GM12892 (cell line): ENCODE measurements at regions not wholly inside any gene's neighbourhood (a gene's known extent, or its start where the extent isn't known, plus 50 kb on each side); places are given as distances from the start of the nearest gene placed in this dataset.

Source experiments
- DNase-seq: peaks from one replicate; pipeline ENCODE4 v3.0.0; 2011; ENCODE audit not compliant: insufficient read length
- FAIRE-seq: peaks from 2 replicates; lab custom pipeline; 2011; peaks lifted over from hg19 to GRCh38; lab: Jason Lieb, UNC
- POLR2A ChIP-seq: IDR thresholded peaks from 2 replicates; pipeline ENCODE4 v1.6.1; 2011; ENCODE audit warnings: low read depth, low read length, control low read depth
- POLR2AphosphoS5 ChIP-seq: IDR thresholded peaks from 2 replicates; pipeline ENCODE4 v1.6.1; 2011; ENCODE audit warnings: low read depth, low read length, control low read depth
- TAF1 ChIP-seq: IDR thresholded peaks from 2 replicates; pipeline ENCODE4 v1.6.1; 2011; ENCODE audit warnings: low read depth, mild to moderate bottlenecking, control low read depth, low read length, borderline replicate concordance

DNA sequence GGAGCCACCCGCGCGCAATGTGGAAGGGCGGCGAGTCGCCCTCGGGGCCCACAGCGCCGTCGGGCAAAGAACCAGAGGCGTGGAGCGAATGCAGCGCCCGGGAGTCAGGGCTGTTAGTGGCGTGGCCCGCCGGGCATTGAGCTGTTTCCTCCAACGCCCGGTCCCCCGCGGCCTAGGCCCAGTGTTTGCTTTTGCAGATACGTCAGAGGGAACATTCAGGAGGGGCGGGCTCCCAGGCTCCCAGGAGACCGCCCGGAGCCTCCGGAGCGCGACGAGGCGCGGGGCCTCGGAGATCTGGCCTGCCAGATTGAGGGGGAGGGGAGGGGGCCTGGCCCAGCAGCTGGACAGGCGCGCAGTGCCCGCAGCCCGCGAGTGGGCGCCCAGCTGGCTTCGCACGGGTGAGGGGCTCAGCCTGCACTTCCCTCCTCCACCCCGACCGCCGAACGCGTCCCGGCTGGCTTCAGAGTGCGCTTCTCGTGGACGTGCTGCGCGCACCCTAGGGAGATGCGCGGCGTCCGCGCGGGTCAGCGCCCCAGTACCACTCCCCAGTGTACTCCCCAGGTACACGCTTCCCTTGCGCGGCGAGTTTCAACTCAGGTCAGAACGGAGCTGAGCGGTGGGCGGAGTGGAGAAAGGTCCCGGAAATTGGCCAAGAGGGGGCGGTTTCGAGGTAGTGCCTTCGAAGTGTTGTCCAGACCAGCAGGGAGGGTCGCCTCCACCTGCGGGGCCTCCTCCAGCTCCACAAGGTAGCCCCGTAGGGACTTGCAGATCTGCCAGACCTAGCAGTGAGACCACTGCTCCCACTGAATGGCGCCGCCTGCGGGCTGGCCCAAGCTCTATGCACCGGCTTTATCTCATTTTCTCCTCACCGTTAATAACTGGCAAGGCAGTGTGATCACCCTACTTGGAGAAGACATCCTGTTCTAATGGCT lies 130.4 kb downstream of the TMEM174 start:
- FAIRE-seq = no peak
- DNase-seq = no peak
- TF ChIP-seq POLR2AphosphoS5 (no peak), POLR2A (no peak), TAF1 (no peak)

DNA sequence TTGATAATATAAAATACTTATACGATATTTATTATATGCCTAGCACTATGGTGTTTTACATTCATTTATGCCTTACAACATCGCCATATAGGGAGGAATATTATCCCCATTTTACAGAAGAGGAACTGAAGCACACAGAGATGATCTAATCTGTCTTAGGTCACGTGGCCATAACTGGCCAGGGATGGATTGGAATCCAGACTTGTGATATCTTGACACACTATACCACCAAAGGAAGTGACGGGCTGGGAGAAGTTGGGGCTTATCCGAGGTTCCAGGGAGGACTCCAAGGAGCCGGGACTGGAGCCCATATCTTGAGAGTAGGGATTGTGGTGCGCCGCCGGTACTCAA lies 129.8 kb downstream of the TMEM174 start:
- no peak for FAIRE-seq
- TF ChIP-seq TAF1 = no peak
- no peak for TF ChIP-seq POLR2A
- no peak for TF ChIP-seq POLR2AphosphoS5
- no peak for DNase-seq

DNA sequence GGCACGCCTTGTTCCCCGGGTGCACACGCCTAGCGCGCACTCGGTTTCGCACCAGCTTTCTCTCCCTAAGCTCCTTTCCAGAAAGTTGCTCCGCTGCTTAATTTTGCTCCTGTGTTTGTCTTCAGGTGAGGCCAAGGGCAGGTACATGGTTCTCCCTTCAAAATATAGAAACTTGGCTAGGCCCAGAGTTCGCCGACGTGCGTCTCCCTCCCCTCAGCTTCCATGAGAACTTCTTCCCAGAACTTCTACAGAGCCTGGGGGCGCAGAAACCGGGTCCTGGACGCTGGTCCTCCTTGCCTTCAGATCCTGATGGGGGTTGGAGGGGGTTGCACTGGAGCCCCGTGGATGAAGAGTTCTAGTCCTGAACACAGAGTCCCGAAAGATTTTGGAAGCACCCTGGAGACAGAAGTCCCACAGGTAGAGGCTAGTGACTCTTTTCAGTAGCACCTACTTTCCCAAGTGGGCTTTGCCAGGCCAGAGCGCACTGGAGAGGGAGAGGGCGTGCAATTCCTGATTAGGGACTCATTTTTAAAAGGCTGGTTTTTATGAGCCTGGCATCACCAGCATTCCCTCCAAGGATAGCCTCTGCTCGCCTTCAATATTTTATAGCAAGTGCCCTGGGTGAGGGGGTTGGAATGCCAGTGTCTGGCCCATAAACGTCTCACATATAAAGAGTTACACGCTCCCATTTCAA lies 128.4 kb downstream of the TMEM174 start:
- FAIRE-seq = no peak
- TF ChIP-seq POLR2AphosphoS5 (no peak), POLR2A (no peak), TAF1 (no peak)

DNA sequence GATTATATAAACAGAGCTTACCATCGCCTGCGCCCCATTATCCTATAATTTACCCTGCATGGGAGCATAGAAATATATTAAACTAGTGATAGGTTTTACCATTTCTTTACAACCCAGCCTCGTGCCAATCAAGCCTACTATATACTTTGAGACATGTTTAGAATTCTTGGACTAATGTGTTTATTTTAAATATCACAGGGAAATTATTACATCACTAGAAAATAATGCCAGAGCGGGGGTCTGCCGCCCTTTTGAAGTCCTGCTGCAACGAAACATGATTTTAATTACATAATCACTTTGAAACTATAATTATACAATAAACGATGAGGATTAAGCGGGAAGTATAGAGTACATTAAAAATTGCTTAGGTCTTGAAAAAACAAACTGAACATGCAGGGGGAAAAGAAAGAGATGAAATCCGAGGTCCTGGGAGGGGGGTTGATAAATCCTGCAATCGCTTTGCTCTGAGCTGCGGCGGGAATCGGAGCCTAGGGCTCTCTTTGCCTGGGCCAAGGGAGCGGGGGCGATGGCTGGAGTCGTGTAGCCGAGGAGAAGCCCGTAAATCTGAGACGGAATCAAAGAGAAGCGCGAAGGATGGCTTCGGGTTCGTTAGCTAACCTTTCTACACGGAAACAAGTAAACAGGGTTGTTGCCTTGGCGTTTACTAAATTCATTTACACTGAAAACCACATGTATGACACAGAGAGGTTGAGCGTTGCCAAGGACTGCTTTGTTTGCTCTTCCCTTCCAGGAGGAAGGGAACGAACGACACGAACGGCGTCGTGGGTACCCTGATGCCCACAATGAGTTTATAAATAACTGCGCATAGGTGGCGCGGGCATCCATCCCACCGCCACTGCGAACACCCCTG lies 127.6 kb downstream of the TMEM174 start:
- no peak for TF ChIP-seq POLR2A
- no peak for TF ChIP-seq TAF1
- no peak for TF ChIP-seq POLR2AphosphoS5
- FAIRE-seq = no peak
- DNase-seq = no peak

More for the DNA sequence above, 128.4 kb downstream of the TMEM174 start:
- no peak for DNase-seq

DNA sequence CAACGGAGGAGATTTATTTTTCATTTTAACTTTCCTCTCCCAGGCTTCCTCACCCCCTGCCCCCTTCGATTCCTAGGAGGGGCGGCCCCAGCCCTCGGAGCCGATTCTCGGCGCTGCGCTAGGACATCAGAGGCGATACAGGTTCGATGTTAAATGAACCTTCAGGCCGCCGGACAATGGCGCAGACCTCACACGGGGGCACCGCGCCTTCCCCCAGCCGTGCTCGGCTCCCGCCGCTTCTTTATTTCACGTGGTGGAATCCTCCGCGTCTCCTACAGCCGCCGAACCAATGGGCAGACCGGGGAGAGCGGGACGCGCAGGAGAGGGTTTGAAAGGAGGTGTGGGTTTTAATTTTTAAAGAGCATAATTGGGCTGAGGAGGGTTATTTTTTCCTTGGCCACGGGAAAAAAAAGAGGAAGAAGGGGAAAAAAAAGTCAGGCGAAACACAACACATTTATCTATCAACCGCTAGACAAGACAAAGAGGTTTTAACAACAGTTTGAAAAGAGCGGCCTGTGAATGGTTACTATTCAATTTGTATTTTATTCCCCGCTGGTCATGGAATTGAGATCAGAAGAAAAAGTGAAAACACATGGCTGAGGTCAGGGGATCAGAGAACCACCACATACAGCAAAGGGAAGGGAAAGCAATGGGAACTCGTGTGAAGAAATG lies 126.8 kb downstream of the TMEM174 start:
- TF ChIP-seq POLR2AphosphoS5 (no peak), TAF1 (no peak), POLR2A (no peak)
- no peak for FAIRE-seq
- DNase-seq = no peak

DNA sequence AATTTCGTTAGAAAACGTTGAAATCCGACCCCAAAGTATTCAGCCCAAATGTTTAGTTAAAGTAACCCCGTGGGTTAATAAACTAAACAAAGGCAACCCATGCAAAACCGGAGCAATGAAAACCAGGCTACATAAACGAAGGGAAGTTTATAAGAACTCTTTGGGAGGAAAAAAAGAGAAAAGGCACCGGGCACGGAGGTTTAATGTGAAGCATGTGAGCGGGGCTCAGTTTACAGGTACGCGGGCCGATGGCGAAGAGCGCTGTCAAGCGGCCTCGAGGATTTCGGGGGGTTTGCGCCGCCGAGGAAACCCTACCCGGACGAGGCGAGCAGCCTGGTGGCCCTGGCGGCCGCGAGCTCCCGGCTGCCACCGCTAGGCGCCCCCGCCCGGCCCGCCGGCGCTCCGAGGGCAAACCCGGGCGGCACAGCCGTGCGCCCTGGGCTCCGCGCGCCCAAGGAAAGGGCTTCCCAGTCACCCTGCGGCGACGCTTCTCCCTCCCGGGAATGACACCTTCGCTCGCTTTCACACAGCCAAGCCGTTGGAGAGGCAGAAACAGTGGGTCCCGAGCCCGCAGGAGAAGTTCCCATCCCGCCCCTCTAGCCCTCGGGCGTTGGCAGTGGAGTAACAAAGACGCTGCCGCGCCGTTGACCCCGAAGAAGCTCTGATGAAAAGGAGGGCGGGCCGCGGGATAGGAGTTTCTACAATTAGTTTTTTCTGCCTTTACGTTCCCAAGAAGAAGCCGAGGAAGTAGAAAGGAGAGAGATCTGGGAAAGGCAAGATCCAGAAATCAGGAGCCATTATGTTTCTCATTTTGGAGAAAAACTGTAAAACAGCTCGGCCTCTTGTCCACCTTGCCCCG lies 126.0 kb downstream of the TMEM174 start:
- FAIRE-seq (no peak), DNase-seq (peak; percentile 39)
- TF ChIP-seq POLR2A = no peak
- TF ChIP-seq TAF1 = no peak
- no peak for TF ChIP-seq POLR2AphosphoS5

DNA sequence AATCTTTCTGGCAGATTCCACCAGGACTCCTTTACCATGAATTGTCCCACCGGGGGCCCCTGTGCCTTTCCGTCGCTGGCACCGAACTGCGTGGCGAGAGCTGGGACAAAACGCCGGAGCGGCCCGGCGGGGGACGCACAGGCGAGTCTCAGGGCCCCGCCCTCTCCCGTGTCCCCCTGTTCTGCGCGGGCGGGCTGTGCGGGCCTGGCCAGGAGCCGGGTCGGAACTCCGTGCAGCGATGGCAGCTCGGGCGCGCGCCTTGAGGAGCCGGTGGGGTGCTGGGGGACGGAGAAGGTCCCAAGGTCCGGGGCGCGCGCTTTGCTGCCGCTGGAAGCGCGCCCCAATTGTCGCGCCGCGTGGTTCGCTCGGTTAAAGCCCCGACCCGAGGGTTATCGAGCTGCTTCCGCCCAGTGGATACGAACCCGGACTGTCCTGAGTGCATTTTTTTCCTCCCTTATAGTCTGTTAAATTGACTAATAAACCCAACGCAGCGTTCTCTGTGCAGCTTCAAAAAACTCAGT lies 125.3 kb downstream of the TMEM174 start:
- FAIRE-seq (no peak), DNase-seq (no peak)
- no peak for TF ChIP-seq TAF1
- TF ChIP-seq POLR2A = no peak
- TF ChIP-seq POLR2AphosphoS5 = no peak

DNA sequence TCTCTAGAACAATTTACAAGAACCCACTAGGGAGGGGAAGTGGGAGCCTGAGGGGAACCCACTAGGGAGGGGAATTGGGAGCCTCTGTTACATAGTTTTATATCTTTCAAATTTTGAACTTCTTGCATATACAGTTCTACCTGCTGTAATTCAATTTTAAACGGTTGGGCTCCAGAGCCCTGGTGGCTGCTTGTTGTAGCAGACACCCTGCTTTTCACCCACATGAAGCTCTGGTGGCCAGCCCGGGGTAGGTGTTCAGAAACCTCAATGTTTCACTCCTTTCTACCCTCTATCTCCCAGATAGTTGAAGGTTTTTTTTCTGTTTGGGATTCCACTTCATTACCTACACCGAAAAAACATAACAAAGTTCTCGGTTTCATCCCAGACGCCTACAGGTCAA lies 124.4 kb downstream of the TMEM174 start:
- no peak for FAIRE-seq
- no peak for DNase-seq
- no peak for TF ChIP-seq TAF1

DNA sequence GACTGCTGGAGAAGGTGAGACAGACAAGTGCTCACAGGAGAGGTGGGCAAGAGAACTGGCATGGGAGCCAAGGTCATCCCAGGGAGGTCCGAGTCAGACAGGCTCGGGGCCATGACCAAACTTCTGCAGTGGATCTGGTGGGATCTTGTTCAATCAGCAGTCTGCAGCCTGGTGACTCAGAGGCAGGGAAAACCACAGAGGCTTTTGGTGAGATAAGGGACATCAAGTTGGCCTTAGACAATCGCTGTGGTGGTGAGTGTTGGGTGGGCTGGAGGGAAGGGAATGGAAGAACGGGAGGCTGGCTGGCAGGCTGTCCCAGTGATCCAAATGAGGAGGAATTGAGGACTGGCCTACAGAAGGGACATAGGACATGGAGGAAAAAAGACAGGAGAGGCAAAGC lies 123.8 kb downstream of the TMEM174 start:
- DNase-seq = no peak
- no peak for TF ChIP-seq TAF1
- no peak for TF ChIP-seq POLR2A
- TF ChIP-seq POLR2AphosphoS5 = no peak
- FAIRE-seq = no peak

DNA sequence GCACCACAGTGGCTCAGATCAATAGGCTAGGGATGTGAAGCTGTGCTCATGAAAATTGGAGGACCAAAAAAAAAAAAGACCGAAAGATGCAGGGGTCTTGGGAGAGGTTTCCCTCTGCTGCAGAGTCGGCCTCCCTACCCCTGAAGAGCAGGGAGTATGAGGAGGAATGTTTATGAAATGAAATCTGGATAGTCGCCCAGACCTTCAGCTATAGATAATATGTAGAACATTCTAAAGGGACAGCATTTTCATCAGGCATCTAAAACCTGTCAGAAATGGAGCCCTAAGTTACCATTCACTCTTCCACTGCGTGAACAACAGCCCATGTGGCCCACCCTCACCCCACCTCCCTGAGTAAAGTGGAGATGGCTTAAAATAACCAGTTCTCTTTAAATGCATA lies 122.9 kb downstream of the TMEM174 start:
- no peak for FAIRE-seq
- TF ChIP-seq POLR2AphosphoS5 (no peak), POLR2A (no peak), TAF1 (no peak)
- DNase-seq = no peak

DNA sequence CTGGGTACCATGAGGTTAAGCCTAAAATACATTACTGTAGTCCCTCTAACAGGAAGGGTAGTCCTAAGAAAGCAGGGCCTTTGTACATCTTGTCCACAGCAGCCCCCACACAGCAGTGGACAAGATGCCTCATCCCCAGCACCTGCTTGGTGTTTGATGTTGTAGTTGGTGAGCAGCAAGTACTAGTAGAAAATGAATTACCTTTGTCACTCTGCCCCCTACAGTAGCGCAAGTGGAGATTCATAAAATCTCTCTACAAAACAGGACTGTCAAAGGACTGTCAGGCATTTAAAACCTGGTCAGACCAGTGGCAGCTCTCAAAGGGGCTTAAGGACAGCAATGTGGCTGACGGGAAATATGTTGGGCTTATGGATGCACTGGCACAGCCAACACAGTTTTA lies 122.5 kb downstream of the TMEM174 start:
- FAIRE-seq (no peak), DNase-seq (no peak)
- no peak for TF ChIP-seq TAF1
- no peak for TF ChIP-seq POLR2AphosphoS5
- no peak for TF ChIP-seq POLR2A
